GM04504 (cell line): ENCODE measurements at regions not wholly inside any gene's neighbourhood (a gene's known extent, or its start where the extent isn't known, plus 50 kb on each side); places are given as distances from the start of the nearest gene placed in this dataset.
"Not testable (repeated sequence)": the region's sequence is repeated elsewhere in the genome, so short reads cannot be mapped to it uniquely, and the experiment has no call there.

Source experiments
- DNase-seq: peaks from one replicate; pipeline ENCODE4 v3.0.0-alpha.2; 2012; ENCODE audit warnings: low read depth

- not testable (repeated sequence) for DNase-seq
These were observed 51.9 kb upstream of the MFGE8 start for GRCh38 chr15:88965097-88965496.

DNA sequence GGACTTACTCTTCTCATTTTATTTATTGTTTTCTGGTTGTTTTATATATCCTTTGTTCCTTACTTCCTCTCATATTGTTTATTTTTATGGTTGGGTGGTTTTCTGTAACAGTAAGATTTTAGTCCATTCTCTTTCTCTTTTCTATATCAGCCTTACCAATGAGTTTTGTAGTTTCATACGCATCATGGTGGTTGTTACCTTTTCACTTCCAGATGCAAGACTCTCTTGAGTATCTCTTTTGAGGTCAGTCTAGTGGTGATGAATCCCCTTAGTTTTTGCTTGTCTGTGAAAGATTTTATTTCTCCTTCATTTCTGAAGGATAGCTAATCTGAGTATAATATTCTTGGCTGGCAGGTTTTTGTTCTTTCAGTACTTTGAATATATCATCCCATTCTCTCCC is 57.1 kb upstream of the MFGE8 start:
- no peak for DNase-seq

- no peak for DNase-seq
These were observed 61.2 kb upstream of the MFGE8 start for GRCh38 chr15:88974392-88974791.

- DNase-seq: peak; percentile 21
These were observed 62.7 kb upstream of the MFGE8 start for GRCh38 chr15:88975891-88976290.

GRCh38 chr15:88976656-88977055 is 63.5 kb upstream of the MFGE8 start:
- no peak for DNase-seq

- DNase-seq: no peak
These were observed 66.5 kb upstream of the MFGE8 start for GRCh38 chr15:88979674-88980073.

DNA sequence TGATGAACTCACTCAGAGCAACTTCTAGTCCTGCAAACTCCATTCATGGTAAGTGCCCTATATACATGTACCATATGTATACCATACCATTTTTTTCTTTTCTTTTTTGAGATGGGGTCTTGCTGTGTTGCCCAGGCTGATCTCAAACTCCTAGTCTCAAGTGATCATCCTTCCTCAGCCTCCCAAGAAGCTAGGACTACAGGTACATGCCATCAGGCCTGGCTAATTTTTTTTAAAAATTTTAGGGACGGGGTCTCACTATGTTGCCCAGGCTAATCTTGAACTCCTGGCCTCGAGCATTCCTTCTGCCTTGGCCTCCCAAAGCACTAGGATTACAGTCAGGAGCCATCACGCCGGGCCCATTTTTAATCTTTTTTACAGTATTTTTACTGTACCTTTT is 67.3 kb upstream of the MFGE8 start:
- DNase-seq: no peak

DNA sequence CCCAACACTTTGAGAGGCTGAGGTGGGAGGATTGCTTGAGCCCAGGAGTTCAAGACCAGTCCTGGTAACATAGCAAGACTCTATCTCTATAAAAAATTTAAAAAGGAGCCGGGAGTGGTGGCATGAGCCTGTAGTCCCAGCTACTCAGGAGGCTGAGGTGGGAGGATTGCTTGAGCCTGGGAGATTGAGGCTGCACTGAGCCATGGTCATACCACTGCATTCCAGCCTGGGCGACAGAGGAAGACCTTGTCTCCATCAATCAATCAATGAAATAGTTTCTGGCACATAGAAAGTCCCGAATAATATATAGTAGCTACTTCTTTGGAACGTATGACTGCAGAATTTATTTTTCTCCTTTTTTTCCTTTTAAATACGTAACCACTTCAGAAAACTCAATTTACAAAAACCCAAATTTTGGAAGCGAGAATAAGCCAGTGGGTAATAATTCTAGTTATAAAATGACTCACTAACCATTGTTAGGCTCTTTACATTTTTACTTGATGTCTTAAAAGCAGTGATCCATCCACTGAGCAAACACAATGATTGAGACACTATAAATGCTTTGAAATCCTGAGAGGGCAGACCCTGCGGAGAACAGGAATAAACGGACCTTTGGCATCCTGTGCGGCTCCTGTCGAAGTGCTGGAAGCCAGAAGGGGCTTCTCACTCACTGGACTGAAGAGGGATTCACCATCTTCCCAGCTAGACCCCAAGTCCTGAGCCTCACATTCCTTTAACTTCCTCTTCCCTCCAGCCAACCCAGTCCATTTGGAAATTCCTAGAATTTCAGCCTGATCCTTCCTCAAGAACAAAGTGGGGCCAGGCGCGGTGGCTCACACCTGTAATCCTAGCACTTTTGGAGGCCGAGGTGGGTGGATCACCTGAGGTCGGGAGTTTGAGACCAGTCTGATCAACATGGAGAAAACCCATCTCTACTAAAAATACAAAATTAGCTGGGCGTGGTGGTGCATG is 68.4 kb upstream of the MFGE8 start:
- DNase-seq: no peak

- peak; percentile 71 for DNase-seq
These were observed 69.2 kb upstream of the MFGE8 start for GRCh38 chr15:88982304-88982945.

GRCh38 chr15:88982946-88983342 is 69.8 kb upstream of the MFGE8 start:
- no peak for DNase-seq

GRCh38 chr15:88983861-88984429 is 70.8 kb upstream of the MFGE8 start:
- DNase-seq: no peak

DNA sequence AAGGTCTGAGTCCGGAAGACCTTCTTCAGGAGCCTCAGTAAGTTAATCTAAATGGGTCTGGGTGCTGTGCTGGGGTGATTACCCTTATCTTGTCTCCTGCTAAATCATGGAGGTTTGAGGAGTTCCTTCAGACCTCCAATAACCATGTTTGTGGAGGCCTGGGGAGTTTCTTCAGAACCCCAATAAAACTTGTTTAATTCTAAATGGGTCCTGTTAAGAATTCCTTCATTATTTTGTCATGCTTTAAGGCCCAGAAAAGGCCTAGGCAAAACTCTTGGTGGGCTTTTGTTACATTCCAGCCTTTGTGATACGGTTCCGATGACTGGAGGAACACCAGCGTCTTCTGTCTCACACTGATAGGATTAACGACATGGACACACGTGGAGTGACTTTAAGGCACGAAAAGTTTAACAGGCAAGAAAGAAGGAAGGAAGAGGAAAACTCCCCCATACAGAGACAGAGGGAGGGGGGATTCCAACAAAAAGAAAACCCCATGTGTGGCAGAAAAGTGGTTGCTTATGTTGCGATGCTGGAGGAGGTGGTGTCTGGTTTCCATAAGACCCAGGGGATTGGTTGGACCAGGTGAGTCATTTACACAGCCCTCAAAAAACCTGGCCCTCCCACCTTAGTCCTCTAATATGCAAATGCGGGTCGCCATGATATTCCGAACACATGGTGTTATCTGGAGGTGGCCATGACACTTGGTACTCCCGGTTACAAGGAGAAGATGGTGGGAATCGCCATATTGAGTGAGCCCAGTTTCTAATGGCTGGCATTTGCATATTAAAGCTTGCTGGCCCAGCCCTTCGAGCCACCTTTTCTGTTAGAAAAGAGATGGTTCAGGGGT is 72.6 kb upstream of the MFGE8 start:
- DNase-seq: no peak

- no peak for DNase-seq
These were observed 73.9 kb upstream of the MFGE8 start for GRCh38 chr15:88986949-88987590.

DNA sequence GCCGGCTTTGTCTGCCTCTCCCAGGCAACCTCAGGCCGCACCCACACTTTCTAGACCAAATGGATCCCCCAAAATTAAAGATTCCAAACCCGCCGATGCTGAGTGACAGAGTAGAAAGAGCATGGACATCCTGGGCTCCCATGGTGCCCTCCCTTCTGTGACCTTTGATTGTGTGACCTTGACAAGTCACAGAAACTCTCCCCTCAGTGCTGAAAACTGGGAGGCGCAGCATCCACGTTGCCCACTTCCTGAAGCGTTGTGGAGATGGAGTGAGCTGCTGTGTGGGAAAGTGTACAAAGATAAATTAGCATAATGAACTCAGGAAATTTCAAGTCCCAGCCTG is 74.4 kb upstream of the MFGE8 start:
- DNase-seq: no peak

DNA sequence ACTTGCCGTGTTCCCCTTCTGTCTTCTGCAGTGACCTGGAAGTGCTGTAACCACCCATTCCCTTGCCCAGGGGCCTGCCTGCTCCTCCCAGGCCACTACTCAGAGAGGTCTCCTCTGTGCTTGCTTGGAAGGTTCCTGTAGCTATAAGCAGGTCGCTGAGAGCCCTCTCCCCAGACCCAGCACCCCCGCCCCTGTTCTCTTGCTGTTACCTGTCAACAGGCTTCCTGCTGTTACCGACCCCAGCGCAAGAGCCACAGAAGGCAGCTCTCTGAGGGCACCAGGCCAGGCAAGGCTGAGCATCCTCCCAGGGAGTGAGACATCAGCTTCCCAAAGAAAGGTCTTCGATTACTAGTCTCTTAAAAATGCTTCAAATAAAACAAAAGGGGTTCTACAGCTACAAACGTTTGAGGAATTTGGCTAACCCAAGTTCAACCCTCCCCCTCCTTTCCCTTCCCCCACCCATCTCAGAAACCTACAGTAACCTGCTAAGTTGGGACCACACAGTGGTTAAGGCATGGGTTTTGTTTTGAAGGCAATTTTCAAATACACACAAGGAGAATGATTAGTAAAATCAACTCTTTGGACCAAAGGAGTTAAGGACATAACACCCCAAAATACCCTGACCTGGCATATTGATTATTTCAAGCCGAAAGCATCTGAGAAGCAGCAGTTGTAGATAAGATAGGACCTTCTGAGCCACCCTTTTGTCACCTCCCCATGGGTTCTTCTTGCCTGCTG is 74.9 kb upstream of the MFGE8 start:
- DNase-seq: no peak

DNA sequence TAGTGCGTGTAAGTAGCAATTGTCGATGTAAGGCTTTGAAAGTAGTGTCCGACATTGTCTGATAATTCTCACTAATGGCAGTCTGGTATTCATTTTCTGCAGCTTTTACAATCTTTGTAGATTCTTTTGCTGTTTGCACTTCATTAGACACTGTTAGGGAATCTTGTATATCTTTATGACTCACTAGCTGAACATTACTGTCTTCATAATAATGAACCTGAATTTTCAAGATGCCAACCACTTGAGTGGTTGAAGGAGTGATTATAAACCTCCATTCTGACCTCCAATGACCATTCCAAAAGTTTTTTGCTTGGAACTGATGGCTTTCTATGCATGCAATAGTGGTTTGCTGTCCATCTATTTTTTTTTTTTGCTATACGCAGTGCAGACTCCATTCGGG is 76.4 kb upstream of the MFGE8 start:
- peak; percentile 82 for DNase-seq

- DNase-seq: no peak
These were observed 77.1 kb upstream of the MFGE8 start for GRCh38 chr15:88990185-88990679.

GRCh38 chr15:88992216-88992615 is 79.0 kb upstream of the MFGE8 start:
- DNase-seq: no peak

DNA sequence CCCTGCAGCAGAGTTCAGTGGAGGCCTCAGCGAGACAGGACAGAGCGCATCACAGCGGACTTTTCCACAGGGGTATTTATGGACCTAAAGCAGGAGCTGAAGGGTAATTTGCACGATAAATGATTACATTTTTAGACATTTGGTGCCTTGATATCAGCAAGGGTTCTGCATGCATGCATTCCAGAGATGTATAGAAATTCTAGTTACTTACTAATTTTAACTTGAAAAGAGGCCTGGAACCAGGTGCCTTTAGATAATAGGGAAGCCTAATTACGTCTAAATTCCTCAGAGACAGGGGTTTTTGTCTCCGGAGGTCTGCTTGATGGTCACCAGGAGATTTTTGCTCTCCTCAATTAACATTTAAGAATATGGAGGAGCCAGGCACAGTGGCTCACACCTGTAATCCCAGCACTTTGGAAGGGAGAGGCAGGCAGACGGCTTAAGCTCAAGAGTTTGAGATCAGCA is 79.8 kb upstream of the MFGE8 start:
- no peak for DNase-seq

- DNase-seq: no peak
These were observed 80.5 kb upstream of the MFGE8 start for GRCh38 chr15:88993662-88994061.

DNA sequence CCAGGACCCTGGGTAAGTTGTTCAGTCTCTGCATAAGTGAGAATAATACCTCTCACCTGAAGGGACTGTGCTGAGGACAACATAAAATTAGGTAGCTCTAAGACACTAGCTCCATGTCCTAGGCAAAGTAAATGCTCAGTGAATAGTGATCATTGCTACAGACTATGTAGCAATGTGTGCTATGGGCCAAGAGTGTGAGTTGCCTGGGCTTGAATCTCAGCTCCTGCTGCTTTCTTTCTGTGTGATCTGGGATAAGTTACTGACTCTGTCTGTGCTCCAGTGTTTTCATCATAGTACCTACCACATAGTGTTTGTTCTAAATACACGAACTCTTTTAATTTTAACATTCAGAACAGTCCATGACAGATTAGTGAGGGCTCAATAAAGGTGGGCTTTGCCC is 81.1 kb upstream of the MFGE8 start:
- no peak for DNase-seq
